ENCODE measurements at regions not wholly inside any gene's neighbourhood (a gene's known extent, or its start where the extent isn't known, plus 50 kb on each side); places are given as distances from the start of the nearest gene placed in this dataset.

DNA sequence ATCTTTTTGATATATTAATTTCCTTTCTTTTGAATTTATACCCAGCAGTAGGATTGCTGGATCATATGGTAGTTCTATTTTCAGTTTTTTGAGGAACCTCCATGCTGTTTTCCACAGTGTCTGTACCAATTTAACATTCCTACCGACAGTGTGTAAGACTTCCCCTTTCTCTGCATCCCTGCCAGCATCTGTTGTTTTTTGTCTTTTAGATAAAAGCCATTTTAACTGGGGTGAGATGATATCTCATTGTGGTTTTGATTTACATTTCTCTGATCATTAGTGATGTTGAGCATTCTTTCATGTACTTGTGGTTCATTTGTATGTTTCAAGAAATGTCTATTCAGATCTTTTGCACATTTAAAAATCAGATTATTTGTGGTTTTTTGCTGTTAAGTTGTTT, 62.4 kb upstream of the STUM start:
- no peak for TF ChIP-seq POLR2A (IDR thresholded peaks at IDR 0.05)
- TF ChIP-seq, protein P1, sequence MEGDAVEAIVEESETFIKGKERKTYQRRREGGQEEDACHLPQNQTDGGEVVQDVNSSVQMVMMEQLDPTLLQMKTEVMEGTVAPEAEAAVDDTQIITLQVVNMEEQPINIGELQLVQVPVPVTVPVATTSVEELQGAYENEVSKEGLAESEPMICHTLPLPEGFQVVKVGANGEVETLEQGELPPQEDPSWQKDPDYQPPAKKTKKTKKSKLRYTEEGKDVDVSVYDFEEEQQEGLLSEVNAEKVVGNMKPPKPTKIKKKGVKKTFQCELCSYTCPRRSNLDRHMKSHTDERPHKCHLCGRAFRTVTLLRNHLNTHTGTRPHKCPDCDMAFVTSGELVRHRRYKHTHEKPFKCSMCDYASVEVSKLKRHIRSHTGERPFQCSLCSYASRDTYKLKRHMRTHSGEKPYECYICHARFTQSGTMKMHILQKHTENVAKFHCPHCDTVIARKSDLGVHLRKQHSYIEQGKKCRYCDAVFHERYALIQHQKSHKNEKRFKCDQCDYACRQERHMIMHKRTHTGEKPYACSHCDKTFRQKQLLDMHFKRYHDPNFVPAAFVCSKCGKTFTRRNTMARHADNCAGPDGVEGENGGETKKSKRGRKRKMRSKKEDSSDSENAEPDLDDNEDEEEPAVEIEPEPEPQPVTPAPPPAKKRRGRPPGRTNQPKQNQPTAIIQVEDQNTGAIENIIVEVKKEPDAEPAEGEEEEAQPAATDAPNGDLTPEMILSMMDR (IDR thresholded peaks at IDR 0.05), result no peak

Measured in uterus (tissue), 2 donors.